GM18502 (cell line): ENCODE measurements at regions not wholly inside any gene's neighbourhood (a gene's known extent, or its start where the extent isn't known, plus 50 kb on each side); places are given as distances from the start of the nearest gene placed in this dataset.

Experiments
- ATAC-seq: cut with Tn5 transposase; IDR thresholded peaks from one replicate; pipeline ENCODE4 v1.9.1; 2021; ENCODE audit warnings: mild to moderate bottlenecking; ENCODE audit not compliant: unreplicated experiment, poor library complexity

DNA sequence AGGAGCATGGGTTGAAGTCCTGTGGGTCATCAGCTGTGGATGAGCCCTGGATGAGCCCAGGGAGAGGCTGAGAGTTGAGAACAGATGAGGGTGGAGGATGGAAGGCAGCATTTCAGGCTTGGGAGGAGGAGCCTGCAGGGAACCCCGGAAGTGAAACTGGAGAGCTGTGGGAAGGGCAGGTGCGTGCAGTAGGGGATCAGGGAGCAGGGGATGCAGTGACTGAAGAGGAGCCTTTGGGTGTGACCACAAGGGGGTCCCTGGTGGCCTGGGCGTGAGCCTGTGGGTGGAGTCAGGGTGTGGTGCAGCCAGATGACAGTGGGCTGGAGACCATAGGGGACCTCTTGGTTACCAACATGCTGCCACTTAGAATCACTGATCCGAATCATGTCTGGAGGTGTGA, 115.5 kb downstream of the PAPOLA start:
- ATAC-seq, result no peak

DNA sequence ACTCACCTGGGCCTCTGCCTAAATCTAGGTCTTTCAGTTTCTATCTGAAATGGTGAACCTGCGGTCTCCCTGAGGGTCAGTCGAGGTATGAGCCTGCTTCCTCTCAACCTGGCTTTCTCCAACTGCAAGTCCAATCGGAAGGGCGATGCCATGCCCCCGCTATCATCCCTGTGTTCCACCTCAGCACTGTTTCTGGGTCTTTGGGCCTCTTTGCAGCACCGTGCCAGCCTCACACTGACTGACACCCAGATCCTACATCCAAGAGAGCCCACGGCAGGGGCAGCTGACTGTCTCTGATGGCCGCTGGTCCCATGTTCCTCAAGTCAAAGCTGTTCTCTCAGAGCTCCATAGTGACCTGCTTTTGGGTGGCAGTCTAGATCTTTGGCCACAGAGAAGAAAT, 120.7 kb downstream of the PAPOLA start:
- ATAC-seq, result no peak

DNA sequence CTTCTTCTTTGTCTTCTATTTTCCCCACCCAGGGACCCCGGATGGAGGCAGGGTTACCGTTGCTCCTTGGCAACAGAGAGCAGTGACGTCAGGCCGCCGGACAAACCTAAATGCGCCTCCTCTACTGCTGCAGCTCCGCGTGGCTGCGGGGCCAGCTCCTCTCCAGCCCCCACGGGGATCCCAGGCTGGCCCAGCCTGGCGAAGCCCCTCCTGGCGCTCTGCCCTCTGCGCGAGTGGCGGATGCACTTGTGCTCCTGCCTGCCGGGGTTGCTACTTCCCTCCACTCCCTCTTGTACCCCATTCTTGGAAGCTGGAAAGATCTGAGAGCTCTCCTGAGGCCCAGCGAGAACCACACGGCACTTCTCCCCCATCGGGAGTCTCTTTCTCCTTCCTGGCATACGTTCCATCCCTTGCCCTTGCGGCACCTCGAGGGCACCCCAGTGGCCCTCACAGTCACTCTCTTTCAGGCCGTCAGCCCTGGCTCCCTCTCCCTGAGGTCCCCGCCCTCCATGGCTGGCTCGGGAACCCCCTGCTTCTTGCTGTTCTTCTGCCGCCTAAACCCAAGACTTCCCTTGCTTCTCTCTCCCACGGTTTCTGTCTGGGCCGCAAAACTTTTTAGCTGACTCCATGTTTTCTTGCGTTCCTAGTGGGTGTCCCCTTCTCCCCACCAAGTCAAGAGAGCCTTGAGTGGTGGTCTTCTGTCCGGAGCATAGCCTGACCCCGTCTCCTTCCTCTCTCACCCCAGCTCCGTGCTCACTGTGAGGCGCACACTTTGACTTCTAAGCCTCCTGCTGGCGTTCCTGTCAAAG, 121.7 kb downstream of the PAPOLA start:
- no peak for ATAC-seq

DNA sequence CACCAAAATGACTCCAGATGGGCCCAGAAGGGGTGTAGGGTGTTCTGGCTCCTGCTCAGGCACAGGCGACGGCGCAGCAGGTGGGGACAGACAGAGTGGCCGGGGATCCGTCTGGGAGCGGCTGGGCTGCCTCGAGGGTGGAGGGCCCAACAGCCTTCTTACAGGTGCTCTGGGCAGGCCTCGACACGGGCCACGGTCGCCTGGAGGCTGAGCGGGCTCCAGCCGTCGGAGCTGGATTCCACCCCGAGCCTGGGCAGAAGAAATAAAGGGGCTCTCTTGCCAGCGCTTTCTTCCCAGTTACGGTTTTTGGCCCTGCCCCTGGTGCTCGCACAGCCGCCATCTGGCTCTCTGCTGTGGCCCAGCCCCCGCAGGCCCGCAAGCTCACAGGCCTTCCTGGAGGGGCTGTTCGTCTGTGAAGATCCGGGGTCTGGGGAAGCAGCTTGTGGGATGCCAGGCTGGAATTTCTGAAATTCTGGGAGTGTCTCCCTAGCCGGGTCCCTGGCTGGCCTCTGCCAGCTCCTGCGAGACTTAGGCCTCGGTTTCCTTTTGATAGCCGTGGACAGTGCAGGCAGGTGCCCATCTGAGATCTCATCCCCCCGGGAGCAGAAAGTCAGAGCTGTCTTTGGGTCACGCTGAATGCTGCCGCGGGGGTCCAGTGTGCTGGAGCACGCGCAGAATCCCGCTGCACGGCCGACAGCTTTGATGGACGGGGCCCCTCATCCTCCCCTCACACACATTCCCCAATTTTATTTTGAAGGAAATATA, 122.7 kb downstream of the PAPOLA start:
- no peak for ATAC-seq

DNA sequence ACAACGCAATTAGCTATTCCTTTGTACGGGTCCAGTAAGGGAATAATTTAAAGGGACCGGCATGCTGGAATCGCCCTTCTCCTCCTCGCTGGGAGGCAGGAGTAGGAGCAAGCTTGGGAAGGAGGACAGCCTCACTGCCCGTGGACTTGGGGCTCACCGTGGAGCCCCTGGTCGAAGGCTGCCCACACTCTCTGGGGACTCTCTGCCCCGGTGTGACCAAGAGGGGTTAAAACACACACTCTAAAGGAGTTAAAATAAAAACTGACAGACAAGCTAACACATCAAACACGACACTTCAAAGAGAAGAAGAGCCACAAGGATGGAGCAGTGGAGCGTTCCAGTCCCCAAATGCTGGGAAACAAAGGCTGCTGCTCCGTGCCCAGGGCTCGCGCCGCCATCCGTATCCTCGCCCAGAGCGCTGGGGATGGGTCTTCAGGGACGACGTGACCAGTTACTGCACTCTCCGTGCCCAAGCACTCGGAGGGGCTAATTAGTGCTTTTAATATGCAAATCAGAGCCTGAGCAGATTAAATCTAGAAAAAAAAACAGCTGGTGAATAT, 123.3 kb downstream of the PAPOLA start:
- ATAC-seq, result no peak

DNA sequence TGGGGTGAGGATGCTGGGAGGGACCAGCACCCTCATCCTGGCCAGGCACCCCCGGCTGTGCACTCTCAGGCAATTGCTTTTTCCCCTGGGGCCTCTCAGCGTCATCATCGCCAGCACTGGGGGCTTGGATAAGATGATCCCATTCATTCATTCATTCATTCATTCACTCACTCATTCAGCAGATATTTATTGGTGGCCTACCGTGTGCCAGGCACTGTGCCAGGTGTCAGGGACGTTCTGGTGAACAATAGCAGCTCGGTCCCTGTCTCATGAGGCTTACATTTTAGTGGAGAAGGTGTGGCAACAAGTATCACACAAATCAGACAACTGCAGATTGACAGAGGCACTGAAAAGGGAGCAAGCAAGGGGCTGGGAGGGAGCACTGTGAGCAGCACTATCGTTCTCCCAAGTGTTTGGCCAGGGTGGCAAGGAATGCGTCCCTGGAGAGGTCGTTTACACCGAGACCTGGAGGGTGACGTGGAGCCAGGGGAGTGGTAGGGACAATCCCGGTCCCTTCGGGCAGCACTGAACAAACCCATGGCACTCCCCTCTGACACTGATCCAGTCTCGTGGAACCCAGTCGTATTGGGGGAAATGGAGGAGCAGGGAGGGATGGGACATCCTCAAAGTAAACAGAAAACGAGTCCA, 124.1 kb downstream of the PAPOLA start:
- no peak for ATAC-seq

DNA sequence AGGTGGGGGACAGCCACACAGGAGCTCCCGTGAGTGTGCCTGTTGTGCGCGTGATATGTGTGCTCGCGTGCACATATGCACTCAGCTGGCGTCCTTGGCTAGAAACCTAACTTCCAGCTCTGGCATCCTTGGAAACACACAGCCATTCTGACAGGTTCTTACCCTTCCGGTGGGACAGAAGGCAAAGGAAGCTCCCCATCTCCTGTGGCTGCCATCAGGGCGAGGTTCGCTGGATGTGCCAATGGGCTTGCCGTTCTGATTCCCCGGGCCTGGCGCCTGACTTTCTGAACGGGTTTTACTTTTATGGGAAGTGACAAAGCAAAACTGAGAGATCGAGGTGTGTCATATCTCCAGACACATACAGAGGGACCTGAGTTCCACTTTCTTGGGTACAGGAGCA, 124.7 kb downstream of the PAPOLA start:
- ATAC-seq, result peak; percentile 66

DNA sequence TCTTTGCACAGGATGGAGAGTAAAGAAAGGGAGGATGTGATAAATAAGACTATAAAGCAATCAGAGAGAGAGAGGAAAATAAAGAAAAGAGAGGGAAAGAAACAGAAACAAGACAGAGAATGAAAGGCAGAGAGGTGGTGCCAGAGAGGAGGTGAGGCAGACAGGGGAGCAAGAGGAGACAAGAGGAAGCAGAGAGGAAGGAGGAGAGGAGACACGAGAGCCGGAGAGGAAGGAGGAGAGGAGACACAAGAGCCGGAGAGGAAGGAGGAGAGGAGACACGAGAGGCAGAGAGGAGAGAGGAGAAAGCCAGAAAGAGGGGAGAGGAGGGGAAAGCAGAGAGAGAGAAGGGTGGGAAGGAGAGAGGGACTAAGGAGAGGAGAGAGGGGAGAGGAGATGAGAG, 125.2 kb downstream of the PAPOLA start:
- no peak for ATAC-seq

DNA sequence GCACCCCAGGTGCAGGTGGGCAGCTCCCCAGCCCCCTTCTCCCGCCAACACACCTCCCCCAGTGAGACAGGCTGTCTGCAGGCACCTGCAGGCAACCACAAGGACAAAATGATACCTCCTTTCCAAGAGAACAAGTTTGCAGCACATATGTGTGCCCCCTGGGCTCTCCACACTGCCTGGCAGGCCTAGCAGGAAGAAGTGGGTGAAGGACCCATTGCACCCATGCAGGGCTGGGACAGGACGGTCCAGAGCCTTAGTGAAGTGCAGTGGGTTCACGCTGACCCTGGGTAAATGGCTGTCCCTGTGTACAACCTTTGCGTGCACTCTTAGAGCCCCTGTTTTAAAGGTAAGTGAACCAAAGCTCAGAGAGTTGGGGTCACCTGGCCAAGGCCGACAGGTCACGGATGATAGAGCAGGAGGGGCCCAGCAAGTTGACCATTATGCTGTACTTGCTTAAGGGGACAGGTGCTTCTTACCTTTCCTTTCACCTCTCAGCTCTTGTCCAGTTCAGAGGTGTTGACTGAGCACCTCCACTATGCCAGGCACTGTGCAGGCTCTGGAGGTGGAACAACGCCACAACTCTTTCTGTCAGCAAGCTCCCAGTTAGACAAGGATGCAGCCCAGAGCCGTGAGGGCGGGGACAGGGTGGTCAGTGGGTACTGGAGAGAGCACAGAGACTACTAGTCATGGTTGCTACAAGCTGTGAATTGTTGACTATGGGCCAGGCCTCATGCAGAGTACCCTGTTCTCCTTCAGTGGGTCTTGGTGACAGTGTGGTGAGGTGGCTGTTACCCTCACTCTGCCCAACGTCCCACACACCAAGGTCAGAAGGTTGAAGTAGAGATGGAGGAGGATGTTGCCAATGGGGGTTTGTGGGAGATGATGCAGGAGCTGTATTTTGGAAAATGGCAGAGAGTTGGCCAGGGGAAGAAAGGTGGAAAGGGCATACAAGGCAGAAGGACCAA, 125.9 kb downstream of the PAPOLA start:
- ATAC-seq, result no peak

DNA sequence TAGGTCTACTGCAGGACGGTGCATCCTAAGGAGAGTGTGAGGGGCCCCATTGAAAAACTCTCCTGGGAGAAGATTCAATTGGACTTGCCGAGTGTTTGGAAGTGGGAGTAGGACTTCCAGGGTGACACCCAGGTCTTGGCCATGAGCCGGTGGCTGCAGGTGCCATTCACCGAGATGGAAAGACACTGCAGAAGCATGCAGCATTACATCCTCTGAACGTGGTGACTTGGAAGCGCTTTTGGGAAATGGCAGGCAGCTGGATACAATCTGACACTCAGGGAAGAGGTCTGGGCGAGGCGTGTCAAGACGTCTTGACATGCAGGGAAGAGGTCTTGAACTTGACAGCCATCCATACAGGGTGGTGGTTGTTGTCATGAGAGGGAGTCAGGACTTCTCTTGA, 126.9 kb downstream of the PAPOLA start:
- ATAC-seq, result no peak

DNA sequence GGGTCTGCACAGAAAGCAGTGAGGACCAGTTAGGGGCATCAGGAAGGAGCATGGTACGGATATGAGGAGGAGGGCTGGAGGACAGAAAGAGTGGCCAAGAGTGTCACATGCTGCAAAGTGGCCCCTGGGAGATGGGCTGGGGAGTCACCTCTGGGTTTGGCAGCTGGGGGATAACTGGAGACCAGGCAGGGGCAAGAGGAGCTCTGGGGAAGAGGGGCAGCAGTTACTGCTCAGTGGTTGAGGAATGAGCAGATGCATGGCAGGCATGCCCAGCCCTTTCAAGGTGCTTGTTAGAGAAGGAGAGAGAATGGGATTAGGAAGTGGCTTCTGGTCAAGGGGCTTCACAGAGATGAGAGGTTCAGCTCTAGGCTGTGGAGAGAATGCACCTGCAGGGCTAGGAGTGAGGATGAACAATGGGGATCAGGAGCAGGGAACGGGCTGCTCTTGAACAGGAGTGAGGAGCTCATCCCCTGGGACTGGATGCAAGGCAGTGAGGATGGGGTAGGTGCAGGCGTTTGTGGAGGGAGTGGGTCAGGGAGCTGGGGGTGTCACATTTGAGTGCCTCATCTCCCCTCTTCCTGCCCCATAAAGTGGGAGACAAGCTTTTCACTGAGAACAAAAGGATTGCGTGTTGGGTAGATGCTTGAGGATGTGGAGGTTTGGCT, 127.5 kb downstream of the PAPOLA start:
- ATAC-seq, result no peak

DNA sequence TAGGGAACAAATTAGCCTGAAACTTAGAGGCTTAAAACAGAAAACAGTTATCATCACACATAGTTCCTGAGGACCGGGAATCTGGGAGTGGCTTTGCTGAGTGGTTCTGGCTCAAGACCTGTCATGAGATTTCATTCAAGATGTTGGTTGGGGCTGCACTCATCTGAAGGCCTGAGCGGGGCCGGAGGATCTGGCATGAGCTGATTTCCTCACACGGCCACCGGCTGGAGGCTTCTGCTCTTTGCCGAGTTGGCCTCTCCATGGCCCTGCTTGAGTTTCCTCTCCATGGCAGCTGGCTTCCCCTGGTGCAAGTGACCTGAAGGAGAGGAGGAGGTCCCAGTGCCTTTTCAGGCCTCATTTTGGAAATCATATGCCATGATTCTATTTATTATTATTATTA, 128.1 kb downstream of the PAPOLA start:
- ATAC-seq, result no peak

DNA sequence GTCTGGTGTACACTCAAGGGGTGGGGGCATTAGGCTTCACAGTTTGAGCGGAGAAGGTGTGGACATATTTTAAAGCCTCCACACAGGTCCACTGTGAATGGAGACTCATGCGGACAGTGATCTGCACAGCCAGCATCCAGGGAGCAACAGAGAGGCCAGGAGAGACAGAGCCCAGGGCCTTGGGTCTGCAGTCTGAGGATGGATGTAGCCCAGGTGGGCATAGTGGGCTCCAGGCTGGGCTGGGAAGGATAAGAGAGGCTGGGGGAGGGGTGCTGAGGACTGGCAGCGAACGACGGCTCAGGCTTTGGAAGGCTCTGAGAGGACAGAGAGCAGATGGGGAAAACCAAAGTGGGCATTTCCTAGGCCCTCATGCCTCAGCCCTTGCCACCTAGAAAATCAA, 128.8 kb downstream of the PAPOLA start:
- no peak for ATAC-seq

DNA sequence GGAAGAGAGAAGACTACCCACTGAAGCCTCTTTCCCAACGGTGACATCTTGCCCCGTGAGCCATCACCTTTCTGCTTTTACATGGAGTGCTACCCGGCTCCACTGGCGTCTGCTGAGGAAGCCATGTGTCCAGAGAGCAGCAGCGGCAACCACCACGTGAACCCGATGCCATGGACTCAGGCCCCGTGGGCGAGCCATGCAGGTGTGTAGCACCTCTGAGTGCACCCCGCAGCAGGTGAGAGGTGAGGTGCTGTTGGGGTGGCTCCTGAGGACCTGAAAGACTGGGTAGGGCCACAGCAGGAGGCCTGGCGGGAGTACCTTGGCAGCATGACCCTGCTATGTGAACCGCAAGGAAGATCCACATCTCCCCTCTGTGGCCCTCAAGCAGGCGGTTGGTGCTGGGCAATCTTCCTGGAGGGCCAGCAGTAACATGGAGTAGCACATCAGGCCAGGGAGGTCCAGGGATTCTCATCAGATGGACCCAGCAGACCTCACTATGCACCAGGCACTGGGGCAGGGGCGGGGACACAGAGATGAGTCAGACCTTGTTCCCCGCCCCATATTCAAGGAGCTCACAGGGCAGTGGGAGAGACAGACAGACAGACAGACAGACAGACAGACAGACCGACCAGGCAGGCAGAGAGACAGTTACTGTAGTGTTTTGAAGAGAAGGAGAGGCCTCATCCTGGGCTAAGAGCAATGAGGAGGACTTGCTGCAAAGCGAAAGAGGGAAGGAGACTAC, 129.6 kb downstream of the PAPOLA start:
- ATAC-seq, result no peak

DNA sequence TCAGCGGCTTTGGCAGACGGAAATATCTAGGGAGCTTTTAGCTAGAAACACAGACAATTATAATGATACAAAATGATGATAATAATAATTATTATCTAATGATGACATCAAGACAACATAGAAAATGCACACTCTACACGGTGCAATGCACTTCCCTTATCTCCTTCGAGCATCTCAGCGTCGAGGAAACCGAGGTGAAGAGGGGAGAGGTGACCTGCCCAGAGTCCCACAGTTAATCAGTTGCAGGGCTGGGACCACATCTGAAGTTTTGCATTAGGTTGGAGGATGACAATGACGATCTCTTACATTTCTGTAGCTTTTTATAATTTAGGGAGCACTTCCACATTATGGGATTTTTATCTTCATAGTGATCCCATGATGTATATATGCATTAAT, 130.2 kb downstream of the PAPOLA start:
- no peak for ATAC-seq

DNA sequence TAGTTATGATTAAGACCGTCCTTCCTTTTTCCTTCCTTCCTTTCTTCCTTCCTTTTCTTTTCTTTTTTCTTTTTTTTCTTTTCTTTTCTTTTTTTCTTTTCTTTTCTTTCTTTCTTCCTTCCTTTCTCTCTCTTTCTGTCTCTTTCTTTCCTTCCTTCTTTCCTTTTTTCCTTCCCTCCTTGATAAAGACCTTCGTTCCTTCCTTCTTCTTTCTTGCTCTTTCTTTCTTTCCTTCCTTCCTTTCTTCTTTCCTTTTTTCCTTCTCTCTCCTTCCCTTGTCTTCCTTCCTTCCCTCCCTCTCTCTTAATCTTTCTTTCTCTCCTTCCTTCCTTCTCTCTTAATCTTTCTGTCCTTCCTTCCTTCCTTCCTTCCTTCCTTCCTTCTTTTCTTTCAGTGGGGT, 130.9 kb downstream of the PAPOLA start:
- no peak for ATAC-seq

DNA sequence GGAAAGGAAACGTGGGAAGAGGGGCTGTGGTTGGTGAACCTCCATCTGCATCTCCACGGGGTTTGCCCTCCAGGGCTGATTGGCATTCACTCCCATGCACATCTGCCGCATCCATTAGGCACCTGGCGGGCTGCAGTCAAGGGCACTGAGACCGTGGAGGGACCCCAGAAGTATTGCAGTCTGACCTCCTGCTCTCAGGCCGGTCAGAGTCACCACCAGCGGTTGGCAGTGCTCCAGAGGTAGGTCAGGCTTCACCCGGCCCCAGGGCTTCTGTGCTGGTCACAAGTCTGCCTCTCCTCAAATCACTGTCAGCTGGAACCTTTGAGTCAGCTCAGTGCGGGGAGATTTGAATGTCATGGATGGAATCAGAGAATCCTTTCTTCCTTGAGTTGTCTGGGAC, 132.3 kb downstream of the PAPOLA start:
- ATAC-seq, result no peak

DNA sequence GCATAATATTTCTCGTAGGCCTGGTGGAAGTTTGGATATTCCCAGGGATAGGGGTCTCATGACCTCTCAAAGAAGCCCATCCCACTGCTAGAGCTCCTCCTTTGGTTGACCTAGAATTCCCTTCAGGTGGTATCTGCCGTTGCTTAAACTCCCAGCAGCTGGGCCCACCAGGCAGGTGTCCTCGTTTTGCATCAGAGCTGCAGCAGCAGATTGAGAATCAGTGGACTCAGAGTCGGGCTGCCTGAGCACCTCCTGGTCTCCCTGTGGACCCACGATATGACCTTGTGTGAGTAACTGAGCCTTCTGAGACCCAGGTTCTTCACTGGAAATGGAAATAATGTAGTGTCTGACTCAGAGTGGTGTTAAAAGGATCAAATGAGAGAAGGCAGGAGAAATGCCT, 132.7 kb downstream of the PAPOLA start:
- ATAC-seq, result no peak

DNA sequence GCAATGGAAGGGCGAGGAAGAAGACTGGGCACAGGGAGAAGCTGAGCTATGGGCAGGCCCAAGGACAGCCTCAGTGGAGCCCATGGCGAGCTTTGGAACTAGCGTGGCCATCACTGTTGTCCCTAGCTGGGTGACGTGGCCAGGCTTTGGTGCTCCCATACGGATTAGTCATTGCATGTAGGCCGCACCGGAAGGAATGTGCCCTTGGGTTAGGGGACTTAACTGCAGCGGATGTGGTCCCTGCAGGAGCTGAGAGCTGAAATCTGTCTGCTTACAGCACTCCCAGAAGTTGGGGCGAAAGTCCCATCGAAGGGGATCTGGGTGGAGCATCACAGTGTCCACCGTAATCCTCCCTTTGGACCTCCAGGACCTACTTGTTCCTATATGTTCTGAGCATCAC, 133.7 kb downstream of the PAPOLA start:
- no peak for ATAC-seq
